Naive thymus-derived CD4-positive, alpha-beta T cell (primary cell): ENCODE measurements at regions not wholly inside any gene's neighbourhood (a gene's known extent, or its start where the extent isn't known, plus 50 kb on each side); places are given as distances from the start of the nearest gene placed in this dataset.

Experiments used
- ATAC-seq: fragments of 150-1000 bp; cut with Tn5 transposase; 2 replicates; pipeline ENCODE4 v1.10.0; 2021; ENCODE audit warnings: mild to moderate bottlenecking, moderate library complexity
- CTCF ChIA-PET: fragments of 350-600 bp; sonication (Branson Sonifier 250); formaldehyde crosslinking; loops from one replicate; lab custom pipeline; 2021; ENCODE audit warnings: antibody characterized with exemption; lab: Charles Lee
- POLR2A ChIA-PET: fragments of 350-600 bp; sonication (Branson Sonifier 250); formaldehyde crosslinking; loops from one replicate; lab custom pipeline; 2021; ENCODE audit warnings: antibody characterized with exemption, inconsistent platforms; lab: Charles Lee
- DNase-seq, 9 donors: peaks; one replicate each; pipeline versions ENCODE4 v3.0.0 to v3.0.0-alpha.2; 2020 to 2022; ENCODE audit warnings: mixed read lengths in 1 of 9
- H3K27ac ChIP-seq: one replicate; pipeline ENCODE4 v1.7.0; 2013; ENCODE audit warnings: mild to moderate bottlenecking, low read depth, low read length, moderate library complexity
- H3K27me3 ChIP-seq, 2 donors: one replicate each; pipeline ENCODE4 v1.7.0; 2013; ENCODE audit warnings: low read length in 2 of 2, mild to moderate bottlenecking in 2 of 2, moderate library complexity in 2 of 2; ENCODE audit not compliant: control insufficient read depth in 2 of 2, insufficient read depth in 2 of 2
- H3K36me3 ChIP-seq, 3 experiments: 1 replicate in 2 of 3; 2 replicates in 1 of 3; pipeline ENCODE4 v1.7.0; 2013; ENCODE audit warnings: low read length in 3 of 3, mild to moderate bottlenecking in 3 of 3, moderate library complexity in 1 of 3; ENCODE audit not compliant: insufficient read depth in 3 of 3, control insufficient read depth in 2 of 3
- H3K4me1 ChIP-seq, 2 donors: one replicate each; pipeline ENCODE4 v1.7.0; 2013; ENCODE audit warnings: low read length in 2 of 2, mild to moderate bottlenecking in 2 of 2, moderate library complexity in 1 of 2; ENCODE audit not compliant: control insufficient read depth in 2 of 2, insufficient read depth in 2 of 2
- H3K4me3 ChIP-seq: 2 replicates; pipeline ENCODE4 v1.7.0; 2013; ENCODE audit warnings: mild to moderate bottlenecking, low read length
- H3K9me3 ChIP-seq, 3 experiments: 1 replicate in 2 of 3; 2 replicates in 1 of 3; pipeline ENCODE4 v1.7.0; 2013; ENCODE audit warnings: low read length in 3 of 3; ENCODE audit not compliant: control insufficient read depth in 2 of 3
- H3K27ac Mint-ChIP-seq, 9 donors: one replicate each; pipeline ENCODE4 v1.8.0; 2020 to 2022; ENCODE audit warnings: mixed read lengths in 9 of 9, mild to moderate bottlenecking in 8 of 9, moderate library complexity in 5 of 9, inconsistent platforms in 2 of 9
- H3K27me3 Mint-ChIP-seq, 5 donors: one replicate each; pipeline ENCODE4 v1.8.0; 2021 to 2022; ENCODE audit warnings: mixed read lengths in 5 of 5, mild to moderate bottlenecking in 1 of 5
- H3K36me3 Mint-ChIP-seq, 5 donors: one replicate each; pipeline ENCODE4 v1.8.0; 2020 to 2022; ENCODE audit warnings: mixed read lengths in 5 of 5, mild to moderate bottlenecking in 3 of 5, inconsistent platforms in 1 of 5
- H3K4me1 Mint-ChIP-seq, 7 donors: one replicate each; pipeline ENCODE4 v1.8.0; 2020 to 2022; ENCODE audit warnings: mixed read lengths in 7 of 7, mild to moderate bottlenecking in 3 of 7, inconsistent platforms in 1 of 7
- H3K4me3 Mint-ChIP-seq, 10 donors: one replicate each; pipeline ENCODE4 v1.8.0; 2020 to 2022; ENCODE audit warnings: mild to moderate bottlenecking in 10 of 10, mixed read lengths in 10 of 10, moderate library complexity in 6 of 10, inconsistent platforms in 2 of 10
- H3K9me3 Mint-ChIP-seq, 11 donors: one replicate each; pipeline ENCODE4 v1.8.0; 2020 to 2022; ENCODE audit warnings: mixed read lengths in 11 of 11, mild to moderate bottlenecking in 4 of 11, inconsistent platforms in 1 of 11, moderate library complexity in 1 of 11
- intact Hi-C, 2 donors: fragments of 100-400 bp; cut with micrococcal nuclease; formaldehyde crosslinking; loops; one replicate each; pipeline ENCODE4 v1.15.1; 2023

DNA sequence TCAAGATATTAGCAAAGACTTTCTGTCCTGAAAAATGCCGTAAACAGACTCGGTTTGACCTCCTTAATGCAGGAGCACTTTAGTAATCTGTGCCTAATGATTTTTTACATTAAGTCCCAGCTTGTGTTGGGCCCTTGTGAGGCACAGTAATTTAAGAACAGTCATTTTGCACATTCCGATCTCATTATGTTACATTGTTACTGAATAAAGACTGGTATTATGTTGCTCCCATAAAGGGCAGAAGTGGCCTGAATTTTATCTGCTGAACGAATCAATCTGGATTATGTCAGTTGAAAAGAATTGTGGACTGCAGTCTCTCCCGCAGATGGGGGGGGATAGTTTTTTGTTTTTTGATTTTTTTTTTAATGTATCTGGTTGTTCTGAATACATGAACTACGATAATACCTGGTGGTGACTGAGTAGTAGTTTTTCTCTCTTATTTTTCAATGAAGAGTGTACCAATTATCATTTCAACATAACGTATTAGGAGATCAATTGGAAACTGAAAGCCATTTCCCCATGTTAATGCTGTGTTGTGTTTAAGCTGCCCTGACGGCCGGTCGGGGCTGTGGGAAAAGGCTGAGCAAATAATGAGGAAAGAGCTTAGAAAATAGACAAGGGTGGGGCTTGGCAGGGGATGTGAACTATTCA is 290.2 kb downstream of the ZNF536 start:
- DNase-seq (no peak), ATAC-seq (no peak)
- Histone ChIP-seq H3K9me3 (peaks cover 0 to 5% (median 0%) of the 10 kb centered on the region in 3 experiments), H3K27ac (no peak overlapping the region), H3K36me3 (no peaks in the 10 kb centered on the region), H3K4me3 (no peak overlapping the region), H3K4me1 (no peaks in the 10 kb centered on the region), H3K27me3 (no peaks in the 10 kb centered on the region)
- Mint-ChIP-seq H3K36me3 (no peaks in the 10 kb centered on the region), H3K27me3 (peaks cover 7 to 34% (median 26%) of the 10 kb centered on the region in 5 donors), H3K27ac (no peak overlapping the region), H3K9me3 (peaks cover 0 to 7% (median 0%) of the 10 kb centered on the region in 11 donors), H3K4me1 (no peaks in the 10 kb centered on the region), H3K4me3 (peak overlapping the region in 1 of 10 donors; percentile 32)
- ChIA-PET CTCF (interaction anchor here (1.3 kb wide), 1 partner anchor 10 kb away, joined by 3 read pairs; no protein-coding TSS in a partner anchor), POLR2A (no interaction called here)
- intact Hi-C loops = no loop called here

GRCh38 chr19:30659638-30660037 is 287.5 kb downstream of the ZNF536 start:
- peaks cover 0 to 7% (median 0%) of the 10 kb centered on the region in 11 donors for H3K9me3 Mint-ChIP-seq
- H3K36me3 Mint-ChIP-seq = no peaks in the 10 kb centered on the region
- no peak overlapping the region for H3K27ac Mint-ChIP-seq
- H3K4me1 Mint-ChIP-seq = no peaks in the 10 kb centered on the region
- Histone ChIP-seq H3K36me3 (no peaks in the 10 kb centered on the region), H3K4me1 (no peaks in the 10 kb centered on the region), H3K27me3 (no peaks in the 10 kb centered on the region), H3K4me3 (no peak overlapping the region), H3K27ac (no peak overlapping the region), H3K9me3 (peaks cover 0 to 5% (median 0%) of the 10 kb centered on the region in 3 experiments)
- H3K27me3 Mint-ChIP-seq = peaks cover 7 to 45% (median 30%) of the 10 kb centered on the region in 5 donors
- DNase-seq (no peak), ATAC-seq (no peak)
- intact Hi-C loops = loop anchor here in 1 of 2 donors (10.0 kb wide), 1 partner anchor 785 kb away; no protein-coding TSS in a partner anchor
- POLR2A ChIA-PET = no interaction called here
- CTCF ChIA-PET = no interaction called here
- H3K4me3 Mint-ChIP-seq = no peak overlapping the region

DNA sequence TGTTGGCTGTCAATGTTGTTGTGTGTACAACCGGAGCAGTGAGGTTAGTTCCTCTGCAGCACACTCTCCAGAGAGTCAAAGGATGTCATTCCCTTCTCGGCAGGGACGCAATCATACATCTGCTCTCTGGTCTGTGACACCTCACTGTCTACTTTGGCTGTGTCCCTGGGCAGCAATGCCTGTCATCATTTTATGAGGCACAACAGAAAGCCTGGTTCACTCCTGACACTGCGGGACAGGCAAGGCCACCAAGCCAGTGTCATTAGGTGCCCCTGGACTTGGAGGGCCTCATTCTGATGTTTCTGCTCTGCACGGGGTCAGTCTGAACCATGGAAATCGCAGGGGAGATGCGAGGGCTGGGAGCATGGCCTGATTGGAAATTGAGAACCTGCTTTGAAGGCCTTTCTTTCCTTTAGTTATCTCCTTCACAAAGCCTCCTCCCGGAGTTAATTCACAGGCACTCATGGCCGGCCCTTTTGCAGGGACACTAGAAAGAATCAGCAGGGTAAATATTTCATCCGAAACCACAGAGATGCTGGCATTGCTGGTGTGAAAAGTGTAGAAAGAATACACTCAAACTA is 284.4 kb downstream of the ZNF536 start:
- H3K4me3 ChIP-seq = no peak overlapping the region
- H3K27me3 Mint-ChIP-seq = peaks cover 0 to 40% (median 13%) of the 10 kb centered on the region in 5 donors
- H3K27ac ChIP-seq = no peak overlapping the region
- no peak overlapping the region for H3K4me3 Mint-ChIP-seq
- ChIA-PET POLR2A (no interaction called here), CTCF (no interaction called here)
- no peak for ATAC-seq
- no peak overlapping the region for H3K27ac Mint-ChIP-seq
- DNase-seq = no peak
- no peaks in the 10 kb centered on the region for H3K4me1 ChIP-seq
- intact Hi-C loops = loop anchor here in 1 of 2 donors (10.0 kb wide), 1 partner anchor 782 kb away; no protein-coding TSS in a partner anchor
- no peaks in the 10 kb centered on the region for H3K36me3 Mint-ChIP-seq
- H3K9me3 Mint-ChIP-seq = peaks cover 0 to 7% (median 0%) of the 10 kb centered on the region in 11 donors
- no peaks in the 10 kb centered on the region for H3K27me3 ChIP-seq
- H3K9me3 ChIP-seq = peaks cover 0 to 5% (median 0%) of the 10 kb centered on the region in 3 experiments
- H3K36me3 ChIP-seq = no peaks in the 10 kb centered on the region
- no peaks in the 10 kb centered on the region for H3K4me1 Mint-ChIP-seq

- no peak for ATAC-seq
- Mint-ChIP-seq H3K4me1 (no peaks in the 10 kb centered on the region), H3K27ac (no peak overlapping the region), H3K9me3 (peaks cover 0 to 5% (median 0%) of the 10 kb centered on the region in 11 donors), H3K36me3 (no peaks in the 10 kb centered on the region), H3K4me3 (no peak overlapping the region), H3K27me3 (peaks cover 0 to 51% (median 23%) of the 10 kb centered on the region in 5 donors)
- no peaks in the 10 kb centered on the region for H3K36me3 ChIP-seq
- peaks cover 0 to 5% (median 0%) of the 10 kb centered on the region in 3 experiments for H3K9me3 ChIP-seq
- intact Hi-C loops = loop anchor here in 1 of 2 donors (10.0 kb wide), 1 partner anchor 779 kb away; no protein-coding TSS in a partner anchor
- H3K4me1 ChIP-seq = no peaks in the 10 kb centered on the region
- ChIA-PET POLR2A (no interaction called here), CTCF (interaction anchor here (2.4 kb wide), 1 partner anchor 13 kb away, joined by 8 read pairs; no protein-coding TSS in a partner anchor)
- H3K27me3 ChIP-seq = no peaks in the 10 kb centered on the region
- H3K4me3 ChIP-seq = no peak overlapping the region
- DNase-seq = no peak
- H3K27ac ChIP-seq = no peak overlapping the region
Measured at GRCh38 chr19:30653646-30654386, 281.6 kb downstream of the ZNF536 start.

- intact Hi-C loops = loop anchor here in 1 of 2 donors (10.0 kb wide), 1 partner anchor 778 kb away; no protein-coding TSS in a partner anchor
- no peaks in the 10 kb centered on the region for H3K36me3 ChIP-seq
- H3K9me3 ChIP-seq = no peaks in the 10 kb centered on the region
- H3K27ac Mint-ChIP-seq = no peak overlapping the region
- H3K27me3 ChIP-seq = no peaks in the 10 kb centered on the region
- H3K27me3 Mint-ChIP-seq = peaks cover 3 to 61% (median 31%) of the 10 kb centered on the region in 5 donors
- no peak overlapping the region for H3K27ac ChIP-seq
- H3K4me1 Mint-ChIP-seq = no peaks in the 10 kb centered on the region
- ChIA-PET CTCF (no interaction called here), POLR2A (no interaction called here)
- no peak for DNase-seq
- no peaks in the 10 kb centered on the region for H3K9me3 Mint-ChIP-seq
- H3K4me3 Mint-ChIP-seq = no peak overlapping the region
- no peaks in the 10 kb centered on the region for H3K4me1 ChIP-seq
- no peak overlapping the region for H3K4me3 ChIP-seq
- ATAC-seq = no peak
- H3K36me3 Mint-ChIP-seq = no peaks in the 10 kb centered on the region
Measured at GRCh38 chr19:30652751-30653150, 280.6 kb downstream of the ZNF536 start.

DNA sequence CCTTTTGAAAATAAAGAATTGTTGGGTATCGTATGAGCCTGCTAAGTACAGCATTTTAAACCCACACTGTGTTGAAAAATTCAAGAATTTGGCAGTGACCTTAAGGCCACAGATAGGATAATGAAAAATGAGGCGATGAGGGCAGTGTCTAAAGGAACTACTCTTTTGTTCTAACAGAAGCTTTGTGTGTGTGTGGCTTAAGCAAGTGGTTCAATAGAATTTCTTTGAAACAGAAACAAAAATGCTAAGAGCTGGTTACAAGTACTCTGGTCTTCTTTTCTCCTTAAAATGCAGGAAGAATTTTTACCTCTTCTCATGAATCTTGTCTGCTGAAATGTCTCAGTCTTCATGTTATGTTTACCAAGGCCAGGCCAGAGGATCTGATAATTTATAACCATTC is 279.5 kb downstream of the ZNF536 start:
- peaks cover 3 to 60% (median 40%) of the 10 kb centered on the region in 5 donors for H3K27me3 Mint-ChIP-seq

More for the DNA sequence above, 279.5 kb downstream of the ZNF536 start:
- H3K4me3 ChIP-seq = no peak overlapping the region
- no peak for DNase-seq
- no peaks in the 10 kb centered on the region for H3K36me3 ChIP-seq
- intact Hi-C loops = loop anchor here in 1 of 2 donors (10.0 kb wide), 1 partner anchor 777 kb away; no protein-coding TSS in a partner anchor
- no peak for ATAC-seq
- H3K27ac ChIP-seq = no peak overlapping the region
- no peak overlapping the region for H3K27ac Mint-ChIP-seq
- ChIA-PET POLR2A (no interaction called here), CTCF (no interaction called here)
- no peaks in the 10 kb centered on the region for H3K4me1 ChIP-seq
- H3K36me3 Mint-ChIP-seq = no peaks in the 10 kb centered on the region
- H3K9me3 ChIP-seq = no peaks in the 10 kb centered on the region
- no peaks in the 10 kb centered on the region for H3K9me3 Mint-ChIP-seq
- no peaks in the 10 kb centered on the region for H3K27me3 ChIP-seq
- no peaks in the 10 kb centered on the region for H3K4me1 Mint-ChIP-seq
- H3K4me3 Mint-ChIP-seq = no peak overlapping the region
